Gastroesophageal sphincter (tissue), 3 donors: ENCODE measurements at regions not wholly inside any gene's neighbourhood (a gene's known extent, or its start where the extent isn't known, plus 50 kb on each side); places are given as distances from the start of the nearest gene placed in this dataset.

Experiments used
- EP300 ChIP-seq: sonication (generic); formaldehyde crosslinking; IDR thresholded peaks from one replicate; pipeline ENCODE4 v1.6.1; 2017; ENCODE audit warnings: antibody characterized with exemption, mild to moderate bottlenecking
- POLR2A ChIP-seq, 2 donors: fragments of 450-650 bp; IDR thresholded peaks; one replicate each; pipeline ENCODE4 v1.6.1; 2017; ENCODE audit warnings: antibody characterized with exemption in 2 of 2, mild to moderate bottlenecking in 2 of 2, moderate library complexity in 1 of 2
- POLR2AphosphoS5 ChIP-seq: sonication (generic); formaldehyde crosslinking; IDR thresholded peaks from one replicate; pipeline ENCODE4 v1.6.1; 2017; ENCODE audit warnings: antibody characterized with exemption
- TF ChIP-seq, protein P1 (sequence below), 4 experiments: fragments of 200-600 bp in 2 of 4; fragments of 450-650 bp in 2 of 4; sonication (generic) in 1 of 4; IDR thresholded peaks; one replicate each; pipeline ENCODE4 v1.5.1; 2017 to 2019; ENCODE audit warnings: antibody characterized with exemption in 4 of 4, mild to moderate bottlenecking in 2 of 4, moderate library complexity in 2 of 4

DNA sequence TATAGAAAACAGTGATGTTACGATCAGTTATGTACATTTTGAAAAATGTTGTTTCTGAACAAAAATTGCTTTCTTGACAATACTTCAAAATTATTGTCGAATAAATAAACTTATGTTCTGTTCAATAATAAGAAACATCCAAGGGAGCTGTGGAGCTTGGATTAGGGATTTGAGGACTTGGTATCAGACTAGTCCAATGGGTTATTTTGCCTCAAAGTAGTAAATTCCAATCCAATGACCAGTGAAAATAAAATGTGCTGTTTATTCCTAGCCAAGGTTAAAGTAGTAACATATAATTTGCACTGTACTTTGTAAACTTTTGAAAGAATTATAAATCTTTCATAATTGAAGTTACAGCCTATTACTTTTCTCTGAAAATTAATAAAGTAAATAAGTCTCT lies 79.1 kb upstream of the IVNS1ABP start:
- TF ChIP-seq, protein P1, sequence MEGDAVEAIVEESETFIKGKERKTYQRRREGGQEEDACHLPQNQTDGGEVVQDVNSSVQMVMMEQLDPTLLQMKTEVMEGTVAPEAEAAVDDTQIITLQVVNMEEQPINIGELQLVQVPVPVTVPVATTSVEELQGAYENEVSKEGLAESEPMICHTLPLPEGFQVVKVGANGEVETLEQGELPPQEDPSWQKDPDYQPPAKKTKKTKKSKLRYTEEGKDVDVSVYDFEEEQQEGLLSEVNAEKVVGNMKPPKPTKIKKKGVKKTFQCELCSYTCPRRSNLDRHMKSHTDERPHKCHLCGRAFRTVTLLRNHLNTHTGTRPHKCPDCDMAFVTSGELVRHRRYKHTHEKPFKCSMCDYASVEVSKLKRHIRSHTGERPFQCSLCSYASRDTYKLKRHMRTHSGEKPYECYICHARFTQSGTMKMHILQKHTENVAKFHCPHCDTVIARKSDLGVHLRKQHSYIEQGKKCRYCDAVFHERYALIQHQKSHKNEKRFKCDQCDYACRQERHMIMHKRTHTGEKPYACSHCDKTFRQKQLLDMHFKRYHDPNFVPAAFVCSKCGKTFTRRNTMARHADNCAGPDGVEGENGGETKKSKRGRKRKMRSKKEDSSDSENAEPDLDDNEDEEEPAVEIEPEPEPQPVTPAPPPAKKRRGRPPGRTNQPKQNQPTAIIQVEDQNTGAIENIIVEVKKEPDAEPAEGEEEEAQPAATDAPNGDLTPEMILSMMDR (IDR thresholded peaks at IDR 0.05), result no peak
- no peak for TF ChIP-seq POLR2AphosphoS5
- TF ChIP-seq POLR2A (IDR thresholded peaks at IDR 0.05), result no peak
- no peak for TF ChIP-seq EP300
